H9 (cell line): ENCODE measurements at regions not wholly inside any gene's neighbourhood (a gene's known extent, or its start where the extent isn't known, plus 50 kb on each side); places are given as distances from the start of the nearest gene placed in this dataset.

ENCODE experiments used
- DNase-seq: peaks from one replicate; pipeline ENCODE4 v3.0.0-alpha.2; 2017
- H2AFZ ChIP-seq: one replicate; pipeline ENCODE4 v1.6.1; 2013; ENCODE audit warnings: mild to moderate bottlenecking, low read length, control low read depth, moderate library complexity
- H2AK5ac ChIP-seq: 2 replicates; pipeline ENCODE4 v1.6.1; 2013; ENCODE audit warnings: low read length, control low read depth, mixed read lengths; ENCODE audit not compliant: insufficient read length
- H2BK120ac ChIP-seq: one replicate; pipeline ENCODE4 v1.6.1; 2013; ENCODE audit warnings: low read depth, mild to moderate bottlenecking, low read length, control low read depth, inconsistent platforms; ENCODE audit not compliant: poor library complexity, severe bottlenecking
- H2BK12ac ChIP-seq: 2 replicates; pipeline ENCODE4 v1.6.1; 2013; ENCODE audit warnings: low read length, control low read depth, mixed read lengths, low read depth; ENCODE audit not compliant: insufficient read length
- H2BK15ac ChIP-seq: 2 replicates; pipeline ENCODE4 v1.6.1; 2013; ENCODE audit warnings: low read depth, low read length, control low read depth
- H2BK20ac ChIP-seq: one replicate; pipeline ENCODE4 v1.6.1; 2013; ENCODE audit warnings: low read depth, mild to moderate bottlenecking, low read length, control low read depth, inconsistent platforms; ENCODE audit not compliant: poor library complexity, severe bottlenecking
- H2BK5ac ChIP-seq: 2 replicates; pipeline ENCODE4 v1.6.1; 2013; ENCODE audit warnings: low read length, control low read depth, mixed read lengths; ENCODE audit not compliant: insufficient read length
- H3K14ac ChIP-seq: 2 replicates; pipeline ENCODE4 v1.6.1; 2013; ENCODE audit warnings: low read length, control low read depth; ENCODE audit not compliant: insufficient read depth
- H3K18ac ChIP-seq: 2 replicates; pipeline ENCODE4 v1.6.1; 2013; ENCODE audit warnings: low read depth, mild to moderate bottlenecking, mixed read lengths, low read length, control low read depth; ENCODE audit not compliant: insufficient read length
- H3K23ac ChIP-seq: 2 replicates; pipeline ENCODE4 v1.6.1; 2013; ENCODE audit warnings: low read length, control low read depth, mixed read lengths, low read depth; ENCODE audit not compliant: insufficient read length
- H3K23me2 ChIP-seq: 2 replicates; pipeline ENCODE4 v1.6.1; 2013; ENCODE audit warnings: low read depth, mild to moderate bottlenecking, mixed read lengths, low read length, control low read depth; ENCODE audit not compliant: insufficient read length, poor library complexity, severe bottlenecking
- H3K27ac ChIP-seq: 2 replicates; pipeline ENCODE4 v1.5.1; 2013; ENCODE audit warnings: low read length, control low read depth, mixed read lengths, low read depth; ENCODE audit not compliant: insufficient read length
- H3K27me3 ChIP-seq: 2 replicates; pipeline ENCODE4 v1.6.1; 2013; ENCODE audit warnings: low read length, control low read depth, inconsistent platforms; ENCODE audit not compliant: insufficient read depth
- H3K4ac ChIP-seq: 2 replicates; pipeline ENCODE4 v1.6.1; 2013; ENCODE audit warnings: low read depth, mild to moderate bottlenecking, control low read depth, inconsistent platforms, low read length, moderate library complexity
- H3K4me1 ChIP-seq: 2 replicates; pipeline ENCODE4 v1.6.1; 2013; ENCODE audit warnings: low read length, control low read depth, inconsistent platforms; ENCODE audit not compliant: insufficient read depth
- H3K4me2 ChIP-seq: 2 replicates; pipeline ENCODE4 v1.6.1; 2013; ENCODE audit warnings: low read length, control low read depth, mixed read lengths; ENCODE audit not compliant: insufficient read length, insufficient read depth
- H3K56ac ChIP-seq: 2 replicates; pipeline ENCODE4 v1.6.1; 2013; ENCODE audit warnings: low read depth, mild to moderate bottlenecking, mixed read lengths, low read length, control low read depth; ENCODE audit not compliant: insufficient read length
- H3K79me1 ChIP-seq: 2 replicates; pipeline ENCODE4 v1.6.1; 2013; ENCODE audit warnings: low read depth, mild to moderate bottlenecking, moderate library complexity, low read length, control low read depth, inconsistent platforms; ENCODE audit not compliant: insufficient read depth, poor library complexity, severe bottlenecking
- H3K79me2 ChIP-seq: 2 replicates; pipeline ENCODE4 v1.6.1; 2013; ENCODE audit warnings: low read length, control low read depth, inconsistent platforms; ENCODE audit not compliant: insufficient read depth
- H3K9ac ChIP-seq: 2 replicates; pipeline ENCODE4 v1.6.1; 2013; ENCODE audit warnings: low read length, control low read depth, mixed read lengths; ENCODE audit not compliant: insufficient read length; ENCODE audit errors: extremely low read depth
- H3K9me3 ChIP-seq: one replicate; pipeline ENCODE4 v1.6.1; 2013; ENCODE audit warnings: low read depth, low read length, inconsistent platforms; ENCODE audit not compliant: control insufficient read depth
- H3T11ph ChIP-seq: one replicate; pipeline ENCODE4 v1.6.1; 2013; ENCODE audit warnings: mild to moderate bottlenecking, low read length, control low read depth, inconsistent platforms
- H4K20me1 ChIP-seq: one replicate; pipeline ENCODE4 v1.6.1; 2013; ENCODE audit not compliant: control insufficient read depth, insufficient read length, insufficient read depth
- H4K5ac ChIP-seq: 2 replicates; pipeline ENCODE4 v1.6.1; 2013; ENCODE audit warnings: low read depth, mild to moderate bottlenecking, mixed read lengths, low read length, control low read depth; ENCODE audit not compliant: insufficient read length
- H4K8ac ChIP-seq: replicated peaks from 2 replicates; pipeline ENCODE4 v1.6.1; 2013; ENCODE audit warnings: low read length, control low read depth, mixed read lengths, low read depth; ENCODE audit not compliant: insufficient read length
- H4K91ac ChIP-seq: 2 replicates; pipeline ENCODE4 v1.6.1; 2013; ENCODE audit warnings: low read depth, mild to moderate bottlenecking, moderate library complexity, mixed read lengths, low read length, control low read depth; ENCODE audit not compliant: insufficient read length
- H3K27ac Mint-ChIP-seq, 3 experiments: 2 replicates in 2 of 3; 3 replicates in 1 of 3; pipeline ENCODE4 v1.8.0; 2020 to 2021; ENCODE audit warnings: mixed read lengths in 3 of 3, mild to moderate bottlenecking in 1 of 3, moderate library complexity in 1 of 3
- H3K27me3 Mint-ChIP-seq: 2 replicates; pipeline ENCODE4 v1.8.0; 2021; ENCODE audit warnings: low read depth, mild to moderate bottlenecking, moderate library complexity, mixed read lengths
- H3K36me3 Mint-ChIP-seq, 3 experiments: 2 replicates in 2 of 3; 3 replicates in 1 of 3; pipeline ENCODE4 v1.8.0; 2020 to 2021; ENCODE audit warnings: low read depth in 3 of 3, mixed read lengths in 3 of 3; ENCODE audit not compliant: insufficient read depth in 1 of 3
- H3K4me1 Mint-ChIP-seq, 2 experiments: 2 replicates each; pipeline ENCODE4 v1.8.0; 2020; ENCODE audit warnings: mixed read lengths in 2 of 2
- H3K4me3 Mint-ChIP-seq, 2 experiments: 2 replicates in 1 of 2; 3 replicates in 1 of 2; pipeline ENCODE4 v1.8.0; 2020 to 2021; ENCODE audit warnings: mild to moderate bottlenecking in 2 of 2, mixed read lengths in 2 of 2, moderate library complexity in 1 of 2
- H3K9me3 Mint-ChIP-seq, 2 experiments: 2 replicates in 1 of 2; 3 replicates in 1 of 2; pipeline ENCODE4 v1.8.0; 2020; ENCODE audit warnings: mild to moderate bottlenecking in 2 of 2, mixed read lengths in 2 of 2, moderate library complexity in 1 of 2
- WGBS: extraction: QIAGEN DNeasy Blood & Tissue Kit; methylation state at CpG from one replicate; pipeline ENCODE4 v1.1.7; 2013; ENCODE audit warnings: missing lambda C conversion rate, low lambda C conversion rate, mixed read lengths; ENCODE audit not compliant: insufficient read length; ENCODE audit errors: extremely low coverage; 5-methylcytosine and 5-hydroxymethylcytosine counted together
- TF ChIP-seq, protein P1 (sequence below): fragments of 200-600 bp; sonication (generic); conservative IDR thresholded peaks from 3 replicates; pipeline ENCODE4 v1.8.0; 2021; ENCODE audit warnings: antibody characterized with exemption, mild to moderate bottlenecking

DNA sequence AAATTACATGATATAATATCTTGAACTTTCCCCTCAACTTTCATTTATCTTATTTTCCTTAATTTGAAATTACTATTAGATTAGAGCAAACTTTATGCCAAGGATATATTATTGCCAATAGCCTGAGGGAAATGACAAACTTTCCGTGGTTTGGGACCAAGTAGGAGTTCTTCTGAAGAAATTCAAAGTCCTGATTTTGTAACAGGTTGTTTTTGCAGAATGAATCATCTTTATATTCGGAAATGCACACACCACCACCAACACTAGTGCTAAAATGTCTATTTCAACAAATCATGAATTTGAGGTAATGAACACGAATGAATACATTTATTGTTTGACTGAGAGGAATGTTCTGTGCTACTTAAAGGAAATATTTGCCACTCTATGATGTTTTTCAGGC lies 226.7 kb downstream of the GRIA2 start:
- no peaks in the 10 kb centered on the region for H3K4me1 Mint-ChIP-seq
- TF ChIP-seq, protein P1, sequence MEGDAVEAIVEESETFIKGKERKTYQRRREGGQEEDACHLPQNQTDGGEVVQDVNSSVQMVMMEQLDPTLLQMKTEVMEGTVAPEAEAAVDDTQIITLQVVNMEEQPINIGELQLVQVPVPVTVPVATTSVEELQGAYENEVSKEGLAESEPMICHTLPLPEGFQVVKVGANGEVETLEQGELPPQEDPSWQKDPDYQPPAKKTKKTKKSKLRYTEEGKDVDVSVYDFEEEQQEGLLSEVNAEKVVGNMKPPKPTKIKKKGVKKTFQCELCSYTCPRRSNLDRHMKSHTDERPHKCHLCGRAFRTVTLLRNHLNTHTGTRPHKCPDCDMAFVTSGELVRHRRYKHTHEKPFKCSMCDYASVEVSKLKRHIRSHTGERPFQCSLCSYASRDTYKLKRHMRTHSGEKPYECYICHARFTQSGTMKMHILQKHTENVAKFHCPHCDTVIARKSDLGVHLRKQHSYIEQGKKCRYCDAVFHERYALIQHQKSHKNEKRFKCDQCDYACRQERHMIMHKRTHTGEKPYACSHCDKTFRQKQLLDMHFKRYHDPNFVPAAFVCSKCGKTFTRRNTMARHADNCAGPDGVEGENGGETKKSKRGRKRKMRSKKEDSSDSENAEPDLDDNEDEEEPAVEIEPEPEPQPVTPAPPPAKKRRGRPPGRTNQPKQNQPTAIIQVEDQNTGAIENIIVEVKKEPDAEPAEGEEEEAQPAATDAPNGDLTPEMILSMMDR, result no peak
- no peak for DNase-seq
- Histone ChIP-seq H4K91ac (no peak overlapping the region), H3K4me1 (no peaks in the 10 kb centered on the region), H2BK5ac (no peak overlapping the region), H2BK120ac (no peak overlapping the region), H4K5ac (no peak overlapping the region), H2AFZ (no peak overlapping the region), H3K79me1 (no peaks in the 10 kb centered on the region), H3K56ac (no peak overlapping the region), H3K9ac (no peak overlapping the region), H3T11ph (no peak overlapping the region), H3K27ac (no peak overlapping the region), H3K18ac (no peak overlapping the region), H3K9me3 (no peaks in the 10 kb centered on the region), H3K27me3 (no peaks in the 10 kb centered on the region), H4K20me1 (no peaks in the 10 kb centered on the region), H2BK12ac (no peak overlapping the region), H3K23ac (no peak overlapping the region), H3K4ac (no peak overlapping the region), H3K23me2 (no peaks in the 10 kb centered on the region), H4K8ac (no peak overlapping the region), H2BK20ac (no peak overlapping the region), H2BK15ac (no peak overlapping the region), H3K14ac (no peak overlapping the region), H3K4me2 (no peak overlapping the region), H2AK5ac (no peak overlapping the region), H3K79me2 (no peaks in the 10 kb centered on the region)
- H3K27ac Mint-ChIP-seq, result no peak overlapping the region
- no CpG with 5 or more reads among the region's 3 CpGs for WGBS
- H3K27me3 Mint-ChIP-seq, result no peaks in the 10 kb centered on the region
- no peaks in the 10 kb centered on the region; a peak in 1 of 5 replicates for H3K9me3 Mint-ChIP-seq
- H3K4me3 Mint-ChIP-seq, result no peak overlapping the region
- H3K36me3 Mint-ChIP-seq, result no peaks in the 10 kb centered on the region
